K562 (cell line): ENCODE measurements at regions not wholly inside any gene's neighbourhood (a gene's known extent, or its start where the extent isn't known, plus 50 kb on each side); places are given as distances from the start of the nearest gene placed in this dataset.

Experiments used
- ATAC-seq: fragments of 200-7000 bp; cut with Tn5 transposase; 3 replicates; pipeline ENCODE4 v1.9.1; 2020; ENCODE audit warnings: moderate library complexity
- BruUV-seq: library from RNA; stranded (reverse); fragments of 400-500 nt; replicated peaks from 2 replicates; lab custom pipeline; 2021; lab: Mats Ljungman, UMichigan
- CTCF ChIA-PET: fragments of 300-600 bp; formaldehyde crosslinking; extraction: SDS; loops from one replicate; lab custom pipeline; 2021; ENCODE audit warnings: low intra/inter-chr PET ratio; lab: Yijun Ruan, JAX
- POLR2A ChIA-PET: fragments of 300-600, 350-650 bp; sonication (Branson Sonifier 250); formaldehyde crosslinking; extraction: SDS; loops from one replicate; lab custom pipeline; 2021; ENCODE audit warnings: antibody characterized with exemption, inconsistent platforms; lab: Yijun Ruan, JAX
- DNase-seq, 4 experiments: peaks; one replicate each; pipeline versions ENCODE4 v3.0.0 to v3.0.0-alpha.2; 2011 to 2018; ENCODE audit warnings: low spot score in 3 of 4, mixed read lengths in 3 of 4; ENCODE audit errors: extremely low read depth in 1 of 4
- FAIRE-seq: peaks from 2 replicates; lab custom pipeline; 2011; peaks lifted over from hg19 to GRCh38; lab: Jason Lieb, UNC
- H2AFZ ChIP-seq: 2 replicates; pipeline ENCODE4 v1.6.0; 2011; ENCODE audit warnings: low read depth, low read length, control low read depth, inconsistent platforms
- H3K27ac ChIP-seq: fragments of 200-600 bp; 3 replicates; pipeline ENCODE4 v1.8.0; 2011; ENCODE audit warnings: low read depth, mild to moderate bottlenecking, control low read depth, inconsistent platforms, low read length, moderate library complexity, mixed read lengths; ENCODE audit errors: extremely low read depth
- H3K27me3 ChIP-seq, 2 experiments: fragments of 300-600 bp in 1 of 2; 2 replicates in 1 of 2; 3 replicates in 1 of 2; pipeline versions ENCODE4 v1.6.0 to v1.8.0; 2011; ENCODE audit warnings: inconsistent platforms in 2 of 2, low read length in 2 of 2, mild to moderate bottlenecking in 1 of 2, mixed read lengths in 1 of 2, moderate library complexity in 1 of 2; ENCODE audit not compliant: control insufficient read depth in 2 of 2, insufficient read depth in 2 of 2
- H3K36me3 ChIP-seq: fragments of 300-600 bp; 3 replicates; pipeline ENCODE4 v1.8.0; 2011; ENCODE audit warnings: mild to moderate bottlenecking, low read length, inconsistent platforms; ENCODE audit not compliant: control insufficient read depth, insufficient read depth
- H3K4me1 ChIP-seq, 2 experiments: fragments of 200-600 bp in 1 of 2; replicated peaks in 1 of 2; 2 replicates in 1 of 2; 3 replicates in 1 of 2; pipeline versions ENCODE4 v1.5.1 to v1.8.0; 2011; ENCODE audit warnings: inconsistent platforms in 2 of 2, low read length in 2 of 2, mild to moderate bottlenecking in 1 of 2, mixed read lengths in 1 of 2, moderate library complexity in 1 of 2; ENCODE audit not compliant: control insufficient read depth in 2 of 2, insufficient read depth in 2 of 2
- H3K4me2 ChIP-seq: 2 replicates; pipeline ENCODE4 v1.6.1; 2011; ENCODE audit warnings: low read length, control low read depth, inconsistent platforms, mixed read lengths; ENCODE audit not compliant: insufficient read depth
- H3K4me3 ChIP-seq: fragments of 200-600 bp; sonication (generic), shearing (Covaris generic); 2 replicates; pipeline ENCODE4 v1.5.1; 2016; ENCODE audit warnings: control low read depth, inconsistent platforms
- H3K79me2 ChIP-seq: fragments of 200-600 bp; 3 replicates; pipeline ENCODE4 v1.8.0; 2011; ENCODE audit warnings: low read length, inconsistent platforms; ENCODE audit not compliant: control insufficient read depth, insufficient read depth
- H3K9ac ChIP-seq, 2 experiments: 2 replicates each; pipeline versions ENCODE4 v1.6.0 to v1.6.1; 2011; ENCODE audit warnings: low read depth in 2 of 2, low read length in 2 of 2, control low read depth in 1 of 2, inconsistent platforms in 1 of 2, mild to moderate bottlenecking in 1 of 2, mixed read lengths in 1 of 2; ENCODE audit not compliant: insufficient read depth in 1 of 2
- H3K9me1 ChIP-seq: one replicate; pipeline ENCODE4 v1.6.0; 2011; ENCODE audit warnings: inconsistent platforms, mild to moderate bottlenecking, low read length, moderate library complexity; ENCODE audit not compliant: control insufficient read depth, insufficient read depth
- H3K9me3 ChIP-seq: replicated peaks from 2 replicates; pipeline ENCODE4 v1.5.1; 2011; ENCODE audit warnings: low read depth, low read length, inconsistent platforms; ENCODE audit not compliant: control insufficient read depth, insufficient read depth
- H4K20me1 ChIP-seq: replicated peaks from 2 replicates; pipeline ENCODE4 v1.6.1; 2011; ENCODE audit warnings: low read length, inconsistent platforms, mixed read lengths; ENCODE audit not compliant: control insufficient read depth, insufficient read depth
- ATF3 ChIP-seq, 2 experiments: fragments of 450-650 bp in 1 of 2; sonication (generic) in 1 of 2; formaldehyde crosslinking in 1 of 2; IDR thresholded peaks in 1 of 2; conservative IDR thresholded peaks in 1 of 2; 2 replicates each; pipeline versions ENCODE4 v1.6.1 to v1.8.1; 2016 to 2023; ENCODE audit warnings: mild to moderate bottlenecking in 2 of 2, moderate library complexity in 2 of 2, inconsistent platforms in 1 of 2, missing genetic modification reagents in 1 of 2
- BRCA1 ChIP-seq, 2 experiments: fragments of 450-650 bp in 1 of 2; sonication (generic) in 1 of 2; formaldehyde crosslinking in 1 of 2; IDR thresholded peaks; 2 replicates each; pipeline versions ENCODE4 v1.5.0 to v1.6.1; 2017 to 2020; ENCODE audit warnings: mild to moderate bottlenecking in 1 of 2, missing genetic modification reagents in 1 of 2
- CEBPB ChIP-seq: fragments of 450-650 bp; IDR thresholded peaks from 2 replicates; pipeline ENCODE4 v1.6.1; 2016; ENCODE audit warnings: missing genetic modification characterization, missing compliant biosample characterization
- DNMT1 ChIP-seq: fragments of 450-650 bp; IDR thresholded peaks from 2 replicates; pipeline ENCODE4 v1.6.1; 2016; ENCODE audit warnings: antibody characterized with exemption, mild to moderate bottlenecking
- HDAC2 ChIP-seq: fragments of 450-650 bp; IDR thresholded peaks from 2 replicates; pipeline ENCODE4 v1.6.1; 2016; ENCODE audit warnings: mild to moderate bottlenecking
- HDGF ChIP-seq: fragments of 450-650 bp; IDR thresholded peaks from 2 replicates; pipeline ENCODE4 v1.6.1; 2016
- HOMEZ ChIP-seq: fragments of 250-450 bp; sonication (Bioruptor Pico); IDR thresholded peaks from 2 replicates; pipeline ENCODE4 v1.4.0; 2020; ENCODE audit warnings: mild to moderate bottlenecking, moderate library complexity
- KLF13 ChIP-seq: fragments of 450-650 bp; IDR thresholded peaks from 2 replicates; pipeline ENCODE4 v1.6.1; 2016; ENCODE audit warnings: missing genetic modification characterization, low read depth, mild to moderate bottlenecking, missing compliant biosample characterization, moderate library complexity, borderline replicate concordance
- NFIC ChIP-seq: fragments of 450-650 bp; IDR thresholded peaks from 2 replicates; pipeline ENCODE4 v1.6.1; 2017; ENCODE audit warnings: mild to moderate bottlenecking, inconsistent platforms
- RHOXF2B ChIP-seq: fragments of 250-450 bp; sonication (Bioruptor Pico); conservative IDR thresholded peaks from 2 replicates; pipeline ENCODE4 v1.5.1; 2021
- THAP7 ChIP-seq: fragments of 250-450 bp; sonication (Bioruptor Pico); IDR thresholded peaks from 2 replicates; pipeline ENCODE4 v1.5.0; 2021
- ZNF124 ChIP-seq: sonication (generic); formaldehyde crosslinking; IDR thresholded peaks from 2 replicates; pipeline ENCODE4 v1.8.1; 2022; ENCODE audit warnings: missing genetic modification reagents
- ZNF518B ChIP-seq: fragments of 250-450 bp; sonication (Bioruptor Pico); IDR thresholded peaks from 2 replicates; pipeline ENCODE4 v1.5.0; 2021; ENCODE audit warnings: mild to moderate bottlenecking, moderate library complexity
- ZNF655 ChIP-seq: fragments of 250-450 bp; sonication (Bioruptor Pico); IDR thresholded peaks from 2 replicates; pipeline ENCODE4 v1.5.0; 2021
- ZNF717 ChIP-seq: fragments of 250-450 bp; sonication (Bioruptor Pico); IDR thresholded peaks from 2 replicates; pipeline ENCODE4 v1.5.0; 2021
- WGBS: fragments of 100-300 bp; shearing (Covaris generic); methylation state at CpG from one replicate; pipeline ENCODE4 v1.1.6; 2016; ENCODE audit warnings: low coverage, mixed read lengths; ENCODE audit not compliant: insufficient coverage; ENCODE audit errors: missing lambda C conversion rate; 5-methylcytosine and 5-hydroxymethylcytosine counted together
- in situ Hi-C: fragments of 300-500 bp; cut with MboI; formaldehyde crosslinking; loops from 4 replicates; pipeline ENCODE4 v1.15.0; 2018; ENCODE audit warnings: inconsistent platforms, mixed read lengths
- intact Hi-C: fragments of 100-400 bp; cut with micrococcal nuclease; formaldehyde crosslinking; loops from 2 replicates; pipeline ENCODE4 v1.14.2; 2022

- CTCF ChIA-PET: no interaction called here
- FAIRE-seq: no peak
- 5% methylated on average over 2 of the region's 2 CpGs for WGBS
- H3K27me3 ChIP-seq: peaks cover 0 to 14% of the 10 kb centered on the region in 2 experiments; a peak in 2 of 5 replicates
- no peak overlapping the region for H2AFZ ChIP-seq
- H3K9me1 ChIP-seq: no peaks in the 10 kb centered on the region
- in situ Hi-C loops (no loop called here), intact Hi-C loops (no loop called here)
- no peak overlapping the region for H3K4me2 ChIP-seq
- H4K20me1 ChIP-seq: no peaks in the 10 kb centered on the region
- H3K79me2 ChIP-seq: no peaks in the 10 kb centered on the region
- H3K36me3 ChIP-seq: no peaks in the 10 kb centered on the region
- H3K9ac ChIP-seq: no peak overlapping the region
- no peak for ATAC-seq
- POLR2A ChIA-PET: interaction anchor here (0.9 kb wide), 1 partner anchor 15 kb away, joined by 3 read pairs; no protein-coding TSS in a partner anchor
- DNase-seq: no peak
- H3K4me3 ChIP-seq: no peak overlapping the region
- H3K9me3 ChIP-seq: no peaks in the 10 kb centered on the region
- BruUV-seq: no TSS peak
- no peaks in the 10 kb centered on the region for H3K4me1 ChIP-seq
- H3K27ac ChIP-seq: no peak overlapping the region
- TF ChIP-seq RHOXF2B (CRISPR knock-in tag) (no peak), NFIC (no peak), BRCA1 (IDR thresholded peaks at IDR 0.05) (no peak), BRCA1 (CRISPR knock-in tag; IDR thresholded peaks at IDR 0.05) (no peak), ZNF717 (CRISPR knock-in tag) (no peak), ZNF655 (no peak), THAP7 (CRISPR knock-in tag) (no peak), KLF13 (tag) (no peak), DNMT1 (no peak), ZNF518B (no peak), HDAC2 (no peak), CEBPB (0 out of 2 replicates have a peak, but pooled peaks have one; percentile 25), ZNF124 (CRISPR knock-in tag) (no peak), HDGF (no peak), ATF3 (IDR thresholded peaks at IDR 0.05) (peak; percentile 50; the same call in 1 of the 2 replicates), ATF3 (CRISPR knock-in tag; conservative IDR thresholded peaks at IDR 0.05) (no peak), HOMEZ (CRISPR knock-in tag) (no peak)
Observed at GRCh38 chr3:43192028-43192427, 86.1 kb upstream of the POMGNT2 start.
